Small intestine (tissue), 7 donors: ENCODE measurements at regions not wholly inside any gene's neighbourhood (a gene's known extent, or its start where the extent isn't known, plus 50 kb on each side); places are given as distances from the start of the nearest gene placed in this dataset.

Experiments
- DNase-seq, 2 donors: peaks; one replicate each; pipeline versions ENCODE4 v3.0.0 to v3.0.0-alpha.2; 2013
- FAIRE-seq: peaks from 2 replicates; lab custom pipeline; 2012; peaks lifted over from hg19 to GRCh38; lab: Jason Lieb, UNC
- H3K27ac ChIP-seq, 3 donors: one replicate each; pipeline ENCODE4 v1.5.1; 2013; ENCODE audit warnings: low read length in 2 of 3, mild to moderate bottlenecking in 2 of 3, control low read depth in 1 of 3, inconsistent platforms in 1 of 3, low read depth in 1 of 3, moderate library complexity in 1 of 3
- H3K27me3 ChIP-seq, 3 donors: one replicate each; pipeline ENCODE4 v1.6.1; 2013; ENCODE audit warnings: low read length in 3 of 3, inconsistent platforms in 1 of 3; ENCODE audit not compliant: control insufficient read depth in 3 of 3, insufficient read depth in 3 of 3
- H3K36me3 ChIP-seq, 3 donors: one replicate each; pipeline ENCODE4 v1.6.1; 2013; ENCODE audit warnings: low read length in 3 of 3, inconsistent platforms in 1 of 3, low read depth in 1 of 3, mild to moderate bottlenecking in 1 of 3, moderate library complexity in 1 of 3; ENCODE audit not compliant: control insufficient read depth in 3 of 3, insufficient read depth in 2 of 3
- H3K4me1 ChIP-seq, 3 donors: one replicate each; pipeline ENCODE4 v1.6.1; 2013; ENCODE audit warnings: low read length in 2 of 3, inconsistent platforms in 1 of 3, low read depth in 1 of 3, mild to moderate bottlenecking in 1 of 3, moderate library complexity in 1 of 3; ENCODE audit not compliant: control insufficient read depth in 3 of 3, insufficient read depth in 2 of 3
- H3K4me3 ChIP-seq, 3 donors: one replicate each; pipeline ENCODE4 v1.5.1; 2013; ENCODE audit warnings: low read length in 3 of 3, control low read depth in 1 of 3, inconsistent platforms in 1 of 3, low read depth in 1 of 3, mild to moderate bottlenecking in 1 of 3, moderate library complexity in 1 of 3
- H3K9me3 ChIP-seq, 2 donors: one replicate each; pipeline ENCODE4 v1.6.1; 2013; ENCODE audit warnings: low read depth in 1 of 2, low read length in 1 of 2; ENCODE audit not compliant: control insufficient read depth in 2 of 2, insufficient read depth in 1 of 2
- WGBS, 3 donors: extraction: QIAGEN DNeasy Blood & Tissue Kit; methylation state at CpG; one replicate each; pipeline ENCODE4 v1.1.7; 2013; 5-methylcytosine and 5-hydroxymethylcytosine counted together
- donor health status: healthy with polysubstance abuse.
- donor health status: control.
- donor health status: control.
- donor health status: Bipolar disorder and iron deficiency.
- donor health status: healthy.

DNA sequence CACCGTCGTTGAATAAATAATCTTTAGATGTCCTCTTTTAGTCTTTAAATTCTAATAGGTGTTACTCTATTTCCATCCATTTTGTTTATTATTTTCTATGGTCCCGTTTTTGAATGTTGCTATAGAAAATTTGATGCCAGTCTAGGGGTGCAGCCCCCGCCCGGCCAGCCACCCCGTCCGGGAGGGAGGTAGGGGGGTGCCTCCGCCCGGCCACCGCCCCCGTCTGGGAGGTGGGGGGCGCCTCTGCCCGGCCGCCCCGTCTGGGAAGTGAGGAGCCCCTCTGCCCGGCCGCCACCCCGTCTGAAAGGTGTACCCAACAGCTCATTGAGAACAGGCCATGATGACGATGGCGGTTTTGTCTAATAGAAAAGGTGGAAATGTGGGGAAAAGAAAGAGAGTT lies 2372.2 kb upstream of the WWC1 start:
- Histone ChIP-seq H3K27ac (no peak overlapping the region), H3K36me3 (no peaks in the 10 kb centered on the region), H3K4me1 (no peaks in the 10 kb centered on the region), H3K4me3 (no peak overlapping the region), H3K9me3 (no peaks in the 10 kb centered on the region), H3K27me3 (no peaks in the 10 kb centered on the region)
- 93 to 97% (median 95%) methylated on average over 20 of the region's 20 CpGs for whole genome bisulfite sequencing, 3 donors
- no peak for DNase-seq
- no peak for FAIRE-seq

DNA sequence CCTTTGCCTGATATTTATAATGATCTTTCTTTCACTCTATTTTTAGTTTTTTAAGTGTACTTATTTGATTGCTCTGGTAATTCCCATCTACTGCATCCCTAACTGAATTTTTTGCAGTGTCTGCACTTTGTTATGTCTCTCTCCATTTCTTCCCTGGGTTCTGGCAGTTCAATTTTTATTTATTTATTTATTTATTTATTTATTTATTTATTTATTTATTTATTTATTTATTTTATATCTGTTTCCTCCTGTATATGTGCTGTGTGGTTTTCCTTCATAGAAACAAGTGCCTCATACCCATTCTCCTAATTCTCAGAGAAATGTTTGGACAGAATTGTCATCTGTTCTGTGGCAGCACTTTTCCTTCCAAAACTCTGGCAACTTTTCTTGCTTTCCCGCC lies 2370.8 kb upstream of the WWC1 start:
- Histone ChIP-seq H3K27ac (no peak overlapping the region), H3K4me3 (no peak overlapping the region), H3K4me1 (no peaks in the 10 kb centered on the region), H3K27me3 (no peaks in the 10 kb centered on the region), H3K9me3 (no peaks in the 10 kb centered on the region), H3K36me3 (no peaks in the 10 kb centered on the region)
- DNase-seq, result no peak
- 93 to 100% (median 100%) methylated on average over 1 of the region's 1 CpG for WGBS, 3 donors
- no peak for FAIRE-seq

DNA sequence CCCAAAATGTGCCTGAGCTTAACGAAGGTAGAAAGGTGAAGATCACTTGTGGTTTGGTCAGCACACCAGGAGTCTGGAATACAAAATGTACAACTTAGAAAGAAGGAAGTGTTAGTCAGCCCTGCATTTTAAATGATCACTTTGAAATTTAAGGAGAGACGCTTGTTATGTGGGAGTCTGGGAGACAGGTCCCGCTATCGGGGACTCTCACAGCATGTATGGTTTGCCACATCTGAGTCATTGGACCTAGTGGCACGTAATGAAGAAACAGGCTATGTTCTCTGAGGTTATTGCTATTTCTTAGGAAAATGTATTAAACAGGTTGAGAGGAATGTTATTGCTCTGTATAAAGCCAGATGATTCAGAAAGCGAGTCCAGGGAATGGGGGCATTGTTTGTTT lies 2362.5 kb upstream of the WWC1 start:
- Histone ChIP-seq H3K4me3 (no peak overlapping the region), H3K27ac (no peak overlapping the region), H3K27me3 (no peaks in the 10 kb centered on the region), H3K4me1 (no peaks in the 10 kb centered on the region), H3K9me3 (peaks cover 0 to 4% of the 10 kb centered on the region in 2 donors), H3K36me3 (no peaks in the 10 kb centered on the region)
- DNase-seq (peak in 1 of 2 donors; percentile 32), FAIRE-seq (no peak)
- 79 to 85% (median 82%) methylated on average over 6 of the region's 6 CpGs for WGBS, 3 donors

DNA sequence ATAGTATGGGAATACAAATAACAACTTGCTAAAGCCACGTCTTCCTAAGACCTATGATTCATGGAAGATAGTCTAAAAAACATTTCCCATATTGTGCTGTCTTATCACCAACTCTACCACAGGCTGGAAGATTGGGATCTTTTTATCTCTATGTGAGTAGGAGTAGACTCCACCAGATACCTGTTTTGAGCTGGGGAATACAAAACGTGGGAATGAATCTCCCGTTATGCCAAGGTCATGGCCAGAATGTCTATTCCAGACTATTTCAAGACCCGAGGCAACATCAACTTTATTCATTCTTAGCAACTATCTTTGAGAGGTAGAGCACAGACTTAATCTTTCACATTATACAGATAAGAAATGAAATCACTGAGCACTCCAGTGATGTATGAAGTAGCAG lies 2350.9 kb upstream of the WWC1 start:
- Histone ChIP-seq H3K27ac (no peak overlapping the region), H3K36me3 (no peaks in the 10 kb centered on the region), H3K27me3 (no peaks in the 10 kb centered on the region), H3K9me3 (no peaks in the 10 kb centered on the region), H3K4me1 (no peaks in the 10 kb centered on the region), H3K4me3 (no peak overlapping the region)
- FAIRE-seq, result no peak
- no peak for DNase-seq
- 62 to 74% (median 63%) methylated on average over 4 of the region's 4 CpGs for WGBS, 3 donors

DNA sequence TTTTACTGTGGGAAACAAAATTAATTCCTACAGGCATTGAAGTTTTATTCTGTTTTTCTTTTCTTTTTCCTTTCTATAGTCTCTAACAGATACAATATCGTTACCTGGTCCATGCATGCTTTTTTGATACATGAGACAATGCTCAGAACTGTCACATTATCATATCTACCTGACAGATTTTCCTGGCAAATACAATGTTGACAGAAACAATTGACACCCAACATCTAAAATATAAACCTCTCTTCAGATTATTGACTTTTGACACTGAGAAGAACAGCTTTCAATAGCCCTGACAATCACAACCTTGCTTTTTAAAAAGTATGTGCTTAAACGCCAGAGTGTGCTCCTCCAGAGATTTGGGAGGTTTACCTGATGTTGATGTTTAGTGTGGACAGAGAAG lies 2334.6 kb upstream of the WWC1 start:
- no peak for FAIRE-seq
- H3K36me3 ChIP-seq, result no peaks in the 10 kb centered on the region
- no peak overlapping the region for H3K27ac ChIP-seq
- H3K4me3 ChIP-seq, result no peak overlapping the region
- no peaks in the 10 kb centered on the region for H3K27me3 ChIP-seq
- WGBS, 3 donors, result 64 to 83% (median 76%) methylated on average over 2 of the region's 2 CpGs
- DNase-seq, result no peak
- H3K4me1 ChIP-seq, result no peaks in the 10 kb centered on the region
- H3K9me3 ChIP-seq, result no peaks in the 10 kb centered on the region

DNA sequence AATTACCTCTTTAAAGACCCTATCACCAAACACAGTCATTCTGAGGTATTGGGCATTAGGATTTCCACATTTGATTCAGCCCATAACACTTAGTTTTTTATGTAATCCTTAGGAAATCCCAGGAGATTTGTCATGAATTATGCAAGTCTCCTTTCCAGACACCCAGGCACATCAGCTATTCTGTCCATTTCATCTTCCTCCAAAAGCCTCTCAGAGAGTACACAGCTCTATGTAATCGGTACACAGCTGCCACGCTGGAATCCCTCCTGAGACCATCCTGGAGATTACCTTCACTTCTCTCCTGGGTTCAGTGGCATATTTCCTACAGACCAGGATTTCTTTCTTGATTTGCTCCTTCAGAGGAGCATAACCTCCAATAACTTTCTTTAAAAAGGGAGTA lies 2309.8 kb upstream of the WWC1 start:
- no peak for DNase-seq
- WGBS, 3 donors, result 87 to 91% (median 91%) methylated on average over 2 of the region's 2 CpGs
- Histone ChIP-seq H3K4me1 (no peaks in the 10 kb centered on the region), H3K9me3 (no peaks in the 10 kb centered on the region), H3K27me3 (no peaks in the 10 kb centered on the region), H3K36me3 (no peaks in the 10 kb centered on the region), H3K27ac (no peak overlapping the region), H3K4me3 (no peak overlapping the region)
- no peak for FAIRE-seq

DNA sequence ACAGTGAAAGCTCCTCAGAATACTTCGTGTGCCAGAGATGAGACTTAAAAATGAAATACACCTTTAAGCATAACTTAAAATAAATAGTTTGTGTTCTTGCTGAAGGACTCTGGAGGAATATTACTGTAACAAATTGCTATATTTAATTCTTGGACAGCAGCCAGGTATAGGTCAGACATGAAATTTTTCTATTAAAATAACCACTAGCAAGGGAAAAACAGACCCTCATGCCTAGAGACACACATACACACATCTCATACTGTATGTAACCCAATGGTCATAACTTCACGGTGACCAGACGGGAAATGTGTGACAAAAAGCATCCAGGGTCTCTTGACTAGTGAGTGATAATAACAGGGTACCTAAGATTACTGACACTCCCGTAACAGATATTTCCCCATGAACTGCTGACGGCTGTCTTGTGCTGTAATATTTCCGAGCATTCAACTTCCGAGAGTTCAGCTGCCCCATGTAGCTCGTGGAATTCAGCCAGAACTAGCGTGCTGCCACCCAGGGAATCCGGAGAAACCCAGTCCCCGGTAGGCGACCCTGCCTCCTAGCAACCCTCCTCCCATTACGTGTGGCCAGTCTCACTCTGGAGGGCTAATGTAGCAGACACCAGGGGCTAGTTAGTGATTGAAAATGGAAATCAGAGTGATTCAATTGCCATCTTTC lies 2295.1 kb upstream of the WWC1 start:
- no peaks in the 10 kb centered on the region for H3K36me3 ChIP-seq
- no peak overlapping the region for H3K27ac ChIP-seq
- no peaks in the 10 kb centered on the region for H3K9me3 ChIP-seq
- no peaks in the 10 kb centered on the region for H3K4me1 ChIP-seq
- no peak overlapping the region for H3K4me3 ChIP-seq
- WGBS, 3 donors, result 62 to 83% (median 69%) methylated on average over 13 of the region's 13 CpGs
- DNase-seq (no peak), FAIRE-seq (no peak)
- H3K27me3 ChIP-seq, result no peaks in the 10 kb centered on the region

DNA sequence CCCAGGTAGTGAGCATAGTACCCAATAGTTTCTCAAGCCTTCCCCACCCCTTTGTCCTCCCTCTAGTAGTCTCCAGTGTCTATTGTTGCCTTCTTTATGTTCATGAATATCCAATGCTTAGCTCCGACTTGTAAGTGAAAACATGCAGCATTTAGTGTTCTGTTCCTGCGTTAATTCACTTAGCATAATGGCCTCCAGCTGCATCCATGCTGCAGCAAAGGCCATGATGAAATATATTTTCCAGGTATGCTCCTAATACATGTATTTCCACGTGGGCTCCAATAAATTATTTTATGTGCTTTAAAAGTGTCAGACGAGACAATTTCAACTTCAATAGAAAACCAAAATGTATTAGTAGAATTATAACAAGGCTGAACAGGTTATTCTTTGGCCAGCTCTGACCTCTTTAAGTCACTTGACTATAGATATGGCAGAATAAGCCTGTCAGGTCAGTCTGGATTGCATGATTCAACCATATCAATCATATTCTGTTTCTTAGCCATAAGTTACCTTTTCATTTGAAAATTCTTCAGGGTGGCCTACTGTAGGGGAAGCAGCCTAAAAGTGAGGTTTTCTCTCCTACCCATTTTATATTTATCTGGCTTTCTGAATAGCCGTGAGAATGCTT lies 2291.6 kb upstream of the WWC1 start:
- no peaks in the 10 kb centered on the region for H3K27me3 ChIP-seq
- 71 to 76% (median 72%) methylated on average over 5 of the region's 5 CpGs for WGBS, 3 donors
- no peak overlapping the region for H3K27ac ChIP-seq
- H3K36me3 ChIP-seq, result no peaks in the 10 kb centered on the region
- DNase-seq (no peak), FAIRE-seq (no peak)
- H3K4me3 ChIP-seq, result no peak overlapping the region
- no peaks in the 10 kb centered on the region for H3K9me3 ChIP-seq
- no peaks in the 10 kb centered on the region for H3K4me1 ChIP-seq

DNA sequence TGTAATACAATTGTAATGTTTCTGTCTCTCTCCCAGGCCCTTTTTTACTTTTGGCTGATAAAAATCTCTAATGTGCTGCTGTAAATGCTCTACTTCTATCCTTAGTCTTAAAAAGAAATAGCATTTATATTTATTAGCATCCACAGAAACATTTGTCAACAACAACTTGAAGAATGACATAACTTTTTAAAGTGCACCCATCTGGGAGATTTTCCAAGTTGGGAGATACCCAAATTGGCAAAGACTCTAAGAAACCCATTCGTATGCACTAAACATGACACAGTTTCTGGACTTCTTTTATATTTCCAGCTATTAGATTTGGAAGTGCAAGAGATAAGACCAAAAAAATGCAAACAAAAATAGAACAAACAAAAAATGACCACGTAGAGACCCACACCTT lies 2287.4 kb upstream of the WWC1 start:
- Histone ChIP-seq H3K27ac (no peak overlapping the region), H3K27me3 (no peaks in the 10 kb centered on the region), H3K4me1 (no peaks in the 10 kb centered on the region), H3K4me3 (no peak overlapping the region), H3K9me3 (no peaks in the 10 kb centered on the region), H3K36me3 (no peaks in the 10 kb centered on the region)
- 36 to 45% (median 45%) methylated on average over 2 of the region's 2 CpGs for WGBS, 3 donors
- FAIRE-seq, result no peak
- no peak for DNase-seq
